SK-N-MC (cell line): ENCODE measurements at regions not wholly inside any gene's neighbourhood (a gene's known extent, or its start where the extent isn't known, plus 50 kb on each side); places are given as distances from the start of the nearest gene placed in this dataset.

ENCODE experiments used
- EZH2 ChIP-seq: fragments of 200-600 bp; sonication (generic); IDR thresholded peaks from one replicate; pipeline ENCODE4 v1.6.1; 2017; ENCODE audit warnings: antibody characterized with exemption
- POLR2AphosphoS5 ChIP-seq: IDR thresholded peaks from 2 replicates; pipeline ENCODE4 v1.6.1; 2012; ENCODE audit warnings: mild to moderate bottlenecking, low read depth, low read length, borderline replicate concordance

GRCh38 chr9:16057541-16057940 lies 504.7 kb downstream of the CCDC171 start:
- TF ChIP-seq POLR2AphosphoS5 = no peak
- no peak for TF ChIP-seq EZH2
